VCaP (cell line): ENCODE measurements at regions not wholly inside any gene's neighbourhood (a gene's known extent, or its start where the extent isn't known, plus 50 kb on each side); places are given as distances from the start of the nearest gene placed in this dataset.
A peak's percentile ranks its signal among the peaks of the same experiment; 100 is the strongest.
"Not testable (repeated sequence)": the region's sequence is repeated elsewhere in the genome, so short reads cannot be mapped to it uniquely, and the experiment has no call there.

Experiments used
- H3K27ac ChIP-seq: fragments of 450-650 bp; 2 replicates; pipeline ENCODE4 v1.5.1; 2017
- CTCF ChIP-seq: fragments of 450-650 bp; conservative IDR thresholded peaks from 2 replicates; pipeline ENCODE4 v1.5.1; 2017; ENCODE audit warnings: mild to moderate bottlenecking, moderate library complexity

- no peak overlapping the region for H3K27ac ChIP-seq
- TF ChIP-seq CTCF = no peak
Measured at GRCh38 chr10:32199714-32200394, 143.6 kb upstream of the KIF5B start.

- TF ChIP-seq CTCF = no peak
- H3K27ac ChIP-seq = peak overlapping the region; percentile 29; the same call in 1 of the 2 replicates
Measured at GRCh38 chr10:32197423-32197822, 141.2 kb upstream of the KIF5B start.

GRCh38 chr10:32190890-32191491 is 134.8 kb upstream of the KIF5B start:
- peak overlapping the region; percentile 33 for H3K27ac ChIP-seq
- TF ChIP-seq CTCF = peak; percentile 81

GRCh38 chr10:32189400-32190084 is 133.3 kb upstream of the KIF5B start:
- H3K27ac ChIP-seq = peak overlapping the region; percentile 34; the same call in 1 of the 2 replicates
- peak; percentile 6; the same call in 1 of the 2 replicates for TF ChIP-seq CTCF

- H3K27ac ChIP-seq = peak overlapping the region; percentile 34; the same call in 1 of the 2 replicates
Measured at GRCh38 chr10:32188601-32189000, 132.4 kb upstream of the KIF5B start.

- H3K27ac ChIP-seq = no peak overlapping the region
- no peak for TF ChIP-seq CTCF
Measured at GRCh38 chr10:32187686-32188085, 131.5 kb upstream of the KIF5B start.

- H3K27ac ChIP-seq = not testable (repeated sequence)
Measured at GRCh38 chr10:32183652-32184051, 127.4 kb upstream of the KIF5B start.

- no peak overlapping the region for H3K27ac ChIP-seq
- no peak for TF ChIP-seq CTCF
Measured at GRCh38 chr10:32182476-32182875, 126.3 kb upstream of the KIF5B start.
